GM21619 (cell line): ENCODE measurements at regions not wholly inside any gene's neighbourhood (a gene's known extent, or its start where the extent isn't known, plus 50 kb on each side); places are given as distances from the start of the nearest gene placed in this dataset.
"Not testable (repeated sequence)": the region's sequence is repeated elsewhere in the genome, so short reads cannot be mapped to it uniquely, and the experiment has no call there.

ENCODE experiments used
- ATAC-seq: cut with Tn5 transposase; IDR thresholded peaks from one replicate; pipeline ENCODE4 v1.9.1; 2021; ENCODE audit not compliant: unreplicated experiment

- ATAC-seq = no peak
Observed at GRCh38 chr21:41612674-41613532, 104.9 kb upstream of the TMPRSS2 start.

- ATAC-seq = no peak
Observed at GRCh38 chr21:41611966-41612606, 104.1 kb upstream of the TMPRSS2 start.

DNA sequence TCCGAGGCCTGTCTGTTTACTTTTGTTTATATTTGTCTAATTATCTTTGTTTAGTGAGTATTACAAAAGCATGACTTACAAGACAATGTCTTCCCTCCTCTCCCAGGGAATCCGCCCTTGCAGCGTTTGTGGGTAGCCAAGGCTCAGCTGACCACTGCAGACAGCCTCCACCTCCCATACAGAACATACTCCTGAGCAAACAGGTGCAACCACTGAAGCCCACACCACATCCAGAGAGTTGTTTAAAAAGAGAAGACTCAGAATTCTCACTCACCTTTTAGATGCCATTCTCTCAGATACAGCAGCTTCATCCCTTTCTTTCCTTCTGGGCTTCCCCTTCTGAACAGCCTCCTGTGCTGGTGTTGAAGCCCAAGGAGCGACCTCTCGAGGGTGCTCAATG lies 103.5 kb upstream of the TMPRSS2 start:
- ATAC-seq = no peak

DNA sequence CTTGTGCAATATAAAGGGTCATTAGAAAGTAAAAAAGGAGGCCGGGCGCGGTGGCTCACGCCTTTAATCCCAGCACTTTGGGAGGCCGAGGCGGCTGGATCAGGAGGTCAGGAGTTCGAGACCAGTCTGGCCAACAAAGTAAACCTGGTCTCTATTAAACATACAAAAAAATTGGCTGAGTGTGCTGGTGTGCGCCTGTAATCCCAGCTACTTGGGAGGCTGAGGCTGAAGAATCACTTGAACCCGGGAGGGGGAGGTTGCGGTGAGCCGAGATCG lies 102.8 kb upstream of the TMPRSS2 start:
- ATAC-seq = not testable (repeated sequence)

- ATAC-seq = no peak
Observed at GRCh38 chr21:41610042-41610839, 102.3 kb upstream of the TMPRSS2 start.

GRCh38 chr21:41606706-41607105 lies 98.7 kb upstream of the TMPRSS2 start:
- no peak for ATAC-seq

GRCh38 chr21:41605934-41606285 lies 98.0 kb upstream of the TMPRSS2 start:
- no peak for ATAC-seq

- no peak for ATAC-seq
Observed at GRCh38 chr21:41605178-41605933, 97.4 kb upstream of the TMPRSS2 start.

GRCh38 chr21:41604583-41605041 lies 96.7 kb upstream of the TMPRSS2 start:
- ATAC-seq = no peak

DNA sequence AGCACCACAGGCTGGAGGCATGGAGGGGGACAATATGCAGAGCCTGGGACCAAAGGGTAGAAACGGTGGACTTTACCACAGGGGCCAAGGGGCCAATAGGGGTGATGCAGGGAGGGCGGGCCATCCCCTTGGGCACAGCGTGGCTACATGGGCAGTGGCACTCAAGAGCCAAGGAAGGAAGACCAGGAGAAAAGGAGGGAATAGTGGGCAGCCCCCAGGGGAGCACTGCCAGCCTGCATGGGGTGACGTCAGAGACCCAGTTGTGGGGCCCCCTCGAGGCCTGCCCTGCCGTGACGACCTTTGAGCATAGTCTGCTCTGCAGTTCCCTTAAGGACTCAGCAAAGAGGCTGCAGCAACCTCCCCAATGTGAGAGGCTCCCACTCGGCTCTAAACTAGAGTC lies 95.5 kb upstream of the TMPRSS2 start:
- ATAC-seq = no peak

DNA sequence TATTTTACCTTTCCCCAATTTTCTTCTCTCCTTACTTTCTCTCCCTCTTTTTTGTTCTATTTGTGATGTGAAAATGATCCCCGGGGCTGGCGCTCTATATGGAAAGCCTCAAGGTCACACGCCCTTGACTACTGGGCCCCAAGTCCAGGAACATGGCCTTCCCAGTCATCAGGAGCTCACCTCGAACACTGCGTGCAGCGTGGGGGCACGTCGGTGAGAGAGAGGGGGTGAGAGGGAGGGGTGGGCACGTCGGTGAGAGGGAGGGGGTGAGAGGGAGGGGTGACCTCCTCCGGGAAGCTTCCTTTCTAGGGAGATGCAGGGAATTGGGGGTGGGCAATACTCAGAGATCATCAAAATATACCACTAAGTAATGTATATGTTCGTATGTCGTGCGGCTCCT lies 94.6 kb upstream of the TMPRSS2 start:
- no peak for ATAC-seq

DNA sequence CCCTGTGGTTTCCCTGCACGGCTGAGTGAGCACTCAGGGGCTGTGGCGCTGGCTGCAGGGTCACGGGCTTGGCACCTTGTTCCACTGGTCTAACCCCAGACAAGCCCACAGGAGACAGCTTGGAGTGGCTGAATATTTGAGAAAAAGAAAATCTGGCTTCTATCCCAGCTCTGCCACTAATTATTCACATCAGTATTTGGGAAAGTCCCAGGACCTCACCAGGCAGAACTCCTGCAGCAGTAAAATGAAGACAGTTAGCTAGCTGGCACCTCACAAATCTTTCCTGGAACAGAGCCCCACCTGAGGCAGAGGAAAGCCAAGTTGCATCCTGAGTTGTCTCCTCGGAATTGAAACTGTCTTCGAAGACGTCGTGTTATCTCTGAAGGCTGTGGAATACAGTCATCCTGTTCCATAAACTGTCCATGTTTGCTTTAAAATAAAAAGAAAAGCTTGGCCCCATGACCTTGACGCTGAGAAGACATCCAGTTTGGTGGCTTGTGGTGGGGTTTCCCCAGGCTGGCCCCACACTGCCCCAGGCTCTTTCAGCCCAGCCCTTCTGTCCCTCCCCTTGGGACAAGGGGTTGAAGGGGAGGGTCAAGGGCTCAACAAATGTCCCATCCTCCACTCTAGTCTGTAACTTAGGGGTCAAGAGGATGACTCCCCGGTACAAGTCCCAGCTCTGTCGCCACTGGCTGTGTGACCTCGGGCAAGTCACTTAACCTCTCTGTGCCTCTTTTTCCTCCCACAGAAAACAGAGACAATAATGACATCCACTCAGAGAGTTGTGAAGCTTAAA lies 93.8 kb upstream of the TMPRSS2 start:
- ATAC-seq = no peak

DNA sequence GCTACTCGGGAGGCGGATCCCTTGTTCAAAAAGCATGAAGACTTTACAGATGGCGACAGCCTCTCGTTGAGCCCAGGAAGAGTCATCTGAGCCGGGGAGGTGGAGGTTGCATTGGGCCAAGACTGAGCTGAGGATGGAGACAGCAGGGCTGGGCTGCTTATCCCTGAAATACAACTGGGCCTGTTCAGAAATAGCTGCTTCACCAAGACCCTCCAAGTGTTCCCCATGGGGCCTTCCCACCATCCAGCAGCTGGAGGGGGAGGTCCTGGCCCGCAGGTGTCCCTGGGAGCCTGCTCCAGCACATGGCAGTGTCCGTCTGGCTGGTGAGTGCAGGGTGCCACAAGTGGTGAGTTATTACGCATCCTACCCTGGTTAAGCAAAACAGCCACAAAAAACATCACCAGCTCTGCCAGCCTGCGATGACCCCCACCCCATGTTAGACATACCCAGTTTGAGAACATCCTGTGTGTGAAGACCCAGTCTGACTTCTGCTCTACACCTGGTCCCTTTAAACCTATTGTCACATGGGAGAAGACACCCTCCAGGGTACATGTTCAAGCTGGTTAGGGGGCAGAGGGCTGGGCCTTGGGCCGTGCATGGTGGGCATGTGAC lies 93.1 kb upstream of the TMPRSS2 start:
- no peak for ATAC-seq

GRCh38 chr21:41600556-41600955 lies 92.6 kb upstream of the TMPRSS2 start:
- ATAC-seq = no peak

GRCh38 chr21:41600116-41600515 lies 92.2 kb upstream of the TMPRSS2 start:
- ATAC-seq = no peak

GRCh38 chr21:41598561-41599431 lies 90.8 kb upstream of the TMPRSS2 start:
- ATAC-seq = no peak

GRCh38 chr21:41597811-41598231 lies 89.9 kb upstream of the TMPRSS2 start:
- ATAC-seq = no peak

DNA sequence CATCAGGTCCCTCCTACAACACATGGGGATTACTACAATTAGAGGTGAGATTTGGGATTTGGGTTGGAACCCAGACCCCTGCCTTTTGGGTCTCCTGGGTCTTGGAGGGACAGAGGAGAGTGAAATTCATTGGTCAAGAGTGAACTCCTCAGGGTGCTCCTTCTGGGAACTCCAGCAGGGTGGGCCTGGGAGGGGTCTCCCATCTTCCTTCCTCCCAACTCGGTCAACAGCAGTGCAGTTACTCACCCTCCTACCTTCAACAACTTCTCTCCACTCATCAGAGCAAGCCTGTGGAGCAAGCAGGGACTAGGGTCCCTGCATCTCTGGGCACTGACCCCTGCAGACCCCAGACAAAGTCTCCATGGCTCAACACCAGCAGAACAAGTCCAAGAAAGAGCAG lies 89.3 kb upstream of the TMPRSS2 start:
- ATAC-seq = no peak
